GM21367 (cell line): ENCODE measurements at regions not wholly inside any gene's neighbourhood (a gene's known extent, or its start where the extent isn't known, plus 50 kb on each side); places are given as distances from the start of the nearest gene placed in this dataset.
"Not testable (repeated sequence)": the region's sequence is repeated elsewhere in the genome, so short reads cannot be mapped to it uniquely, and the experiment has no call there.

Experiments
- ATAC-seq: cut with Tn5 transposase; IDR thresholded peaks from one replicate; pipeline ENCODE4 v1.9.1; 2021; ENCODE audit not compliant: unreplicated experiment

DNA sequence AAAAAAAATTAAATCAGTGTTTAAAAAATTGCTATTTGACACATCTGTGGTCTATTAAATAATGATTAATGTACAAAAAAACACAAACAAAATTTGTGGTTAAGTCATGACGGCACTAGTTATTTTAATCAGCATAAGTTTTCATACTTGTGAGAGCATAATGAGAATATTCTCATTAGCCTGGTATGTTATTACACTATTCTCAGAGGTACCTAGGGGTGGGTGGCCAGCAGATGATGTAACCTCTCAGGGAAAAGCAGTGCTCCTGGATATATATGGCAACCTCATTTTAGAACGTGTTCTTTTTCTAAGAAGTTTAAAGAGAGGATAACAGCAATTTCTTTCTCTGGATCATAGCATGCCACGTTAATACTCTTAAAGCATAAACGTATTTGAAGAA is 109.2 kb downstream of the GJA1 start:
- no peak for ATAC-seq

DNA sequence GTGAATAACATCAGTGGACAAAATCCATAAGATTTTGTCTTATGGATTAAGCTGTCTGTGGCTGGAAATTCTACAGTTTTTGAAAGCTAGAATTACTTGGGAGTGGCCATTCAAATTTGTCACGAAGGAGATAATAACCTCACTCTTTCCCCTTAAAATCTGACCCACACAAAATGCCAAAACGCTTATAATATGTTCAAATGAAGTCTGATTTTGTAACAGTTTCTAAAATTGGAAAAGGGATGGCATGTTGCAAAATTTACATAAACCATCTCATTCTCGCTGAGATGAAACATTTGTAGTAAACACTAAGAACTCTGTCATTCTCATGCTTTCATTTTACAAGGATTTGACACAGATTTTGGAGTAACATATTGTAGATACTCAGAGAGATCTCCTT is 112.7 kb downstream of the GJA1 start:
- ATAC-seq = no peak

DNA sequence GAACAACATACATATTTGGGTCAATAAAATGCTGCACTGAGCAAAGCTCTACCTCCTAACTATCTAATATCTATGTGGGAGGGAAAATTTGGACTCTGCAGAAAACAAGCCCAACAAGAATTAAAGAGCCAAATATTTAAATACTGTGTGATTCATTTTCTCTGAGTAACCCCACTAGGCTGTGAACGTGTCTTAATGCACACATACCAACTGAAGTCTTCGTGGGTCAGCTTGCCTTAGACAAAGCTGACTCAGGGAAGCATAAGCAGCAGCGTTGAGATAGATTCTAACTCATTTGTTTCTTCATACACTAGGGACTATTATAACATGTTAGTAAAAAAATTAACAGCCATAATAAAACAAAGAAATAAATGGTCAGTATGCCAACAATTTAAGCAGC is 114.3 kb downstream of the GJA1 start:
- ATAC-seq = no peak

- ATAC-seq = no peak
Measured at GRCh38 chr6:121550491-121551010, 115.1 kb downstream of the GJA1 start.

- ATAC-seq = no peak
Measured at GRCh38 chr6:121555201-121555600, 119.8 kb downstream of the GJA1 start.

GRCh38 chr6:121556149-121556548 is 120.7 kb downstream of the GJA1 start:
- ATAC-seq = not testable (repeated sequence)

DNA sequence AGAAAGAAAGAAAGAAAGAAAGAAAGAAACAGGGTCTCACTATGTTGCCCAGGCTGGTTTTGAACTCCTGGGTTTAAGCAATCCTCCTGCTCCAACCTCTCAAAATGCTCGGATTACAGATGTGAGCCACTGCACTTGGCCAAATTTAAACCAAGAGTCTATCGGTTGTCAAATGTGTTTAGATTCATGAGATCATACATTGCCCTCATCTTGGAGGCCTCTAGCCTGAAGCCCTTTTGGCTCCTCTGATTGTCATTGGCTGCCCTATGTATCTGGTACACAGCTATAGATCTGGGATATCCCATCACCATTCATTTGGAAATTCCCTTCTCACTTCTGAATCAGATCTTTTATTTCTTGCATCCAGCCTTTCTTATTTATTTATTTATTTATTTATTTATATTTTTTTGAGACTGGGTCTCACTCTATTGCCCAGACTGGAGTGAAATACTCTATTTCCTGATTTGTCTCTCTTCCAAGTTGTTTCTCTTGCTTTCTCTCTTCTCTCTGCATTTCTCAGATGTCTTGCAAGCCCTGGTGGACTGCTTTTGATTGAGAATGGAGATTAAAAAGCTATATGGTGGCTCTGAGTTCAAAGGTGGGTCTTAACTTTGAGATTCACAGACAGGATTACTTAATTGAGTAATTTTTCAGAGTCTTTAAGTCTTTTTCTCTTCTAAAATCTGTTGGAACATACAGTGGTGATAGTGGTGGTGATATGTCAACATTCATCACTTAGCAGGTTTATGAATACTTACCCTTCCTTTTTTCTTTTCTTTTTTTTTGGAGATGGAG is 121.9 kb downstream of the GJA1 start:
- ATAC-seq = no peak

DNA sequence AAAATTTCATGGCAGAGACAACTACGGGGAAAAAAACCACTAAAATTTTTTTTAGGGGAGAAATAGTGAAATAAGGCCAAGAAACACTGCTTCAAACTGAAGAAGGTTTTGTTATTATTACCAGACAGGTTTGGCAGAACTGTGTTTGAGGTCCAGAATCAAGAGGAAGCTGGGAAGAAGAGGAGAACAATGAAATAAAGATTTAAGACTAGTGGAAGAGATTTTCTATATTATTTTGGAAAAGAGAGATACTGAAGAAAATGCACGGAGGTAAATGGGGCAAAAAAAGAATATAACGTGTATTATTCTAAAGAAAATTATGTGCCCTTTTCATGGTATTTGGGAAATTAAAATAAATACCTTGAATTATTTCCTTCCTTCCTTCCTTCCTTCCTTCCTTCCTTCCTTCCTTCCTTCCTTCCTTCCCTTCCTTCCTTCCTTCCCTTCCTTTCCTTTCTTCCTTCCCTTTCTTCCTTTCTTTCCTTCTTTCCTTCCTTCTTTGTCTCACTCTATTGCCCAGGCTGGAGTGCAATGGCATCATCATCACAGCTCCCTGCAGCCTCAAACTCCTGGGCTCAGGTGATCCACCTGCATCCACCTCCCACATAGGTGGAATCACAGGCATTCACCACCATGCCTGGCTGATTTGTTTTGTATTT is 124.3 kb downstream of the GJA1 start:
- no peak for ATAC-seq

- no peak for ATAC-seq
Measured at GRCh38 chr6:121560476-121560875, 125.0 kb downstream of the GJA1 start.

DNA sequence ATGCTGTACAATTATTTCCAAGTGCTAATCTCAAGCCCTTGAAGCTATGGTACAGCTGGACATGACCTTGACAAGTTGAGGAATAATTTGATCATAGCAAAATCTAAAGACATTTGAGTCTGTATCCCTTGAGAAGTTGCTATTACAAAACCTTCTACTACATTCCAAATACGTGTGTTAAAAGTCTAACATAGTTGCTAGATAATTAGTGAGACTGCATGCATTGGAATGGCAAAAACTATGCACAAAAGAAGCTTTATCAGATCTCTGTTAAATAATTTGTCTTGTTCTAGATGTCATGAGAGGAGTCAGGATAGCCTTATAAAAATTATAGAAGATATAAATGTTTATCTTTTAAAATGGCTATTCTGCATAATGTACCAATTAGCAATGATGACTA is 127.8 kb downstream of the GJA1 start:
- no peak for ATAC-seq

DNA sequence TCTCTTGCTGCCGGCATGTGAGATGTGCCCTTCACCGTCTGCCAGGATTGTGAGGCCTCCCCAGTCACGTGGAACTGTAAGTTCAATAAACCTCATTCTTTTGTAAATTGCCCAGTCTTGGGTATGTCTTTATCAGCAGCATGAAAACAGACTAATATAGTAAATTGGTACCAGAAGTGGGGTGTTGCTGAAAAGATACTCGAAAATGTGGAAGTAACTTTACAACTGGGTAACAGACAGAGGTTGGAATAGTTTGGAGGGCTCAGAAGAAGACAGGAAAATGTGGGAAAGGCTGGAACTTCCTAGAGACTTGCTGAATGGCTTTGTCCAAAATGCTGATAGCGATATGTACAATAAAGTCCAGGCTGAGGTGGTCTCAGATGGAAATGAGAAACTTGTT is 129.1 kb downstream of the GJA1 start:
- ATAC-seq = not testable (repeated sequence)

DNA sequence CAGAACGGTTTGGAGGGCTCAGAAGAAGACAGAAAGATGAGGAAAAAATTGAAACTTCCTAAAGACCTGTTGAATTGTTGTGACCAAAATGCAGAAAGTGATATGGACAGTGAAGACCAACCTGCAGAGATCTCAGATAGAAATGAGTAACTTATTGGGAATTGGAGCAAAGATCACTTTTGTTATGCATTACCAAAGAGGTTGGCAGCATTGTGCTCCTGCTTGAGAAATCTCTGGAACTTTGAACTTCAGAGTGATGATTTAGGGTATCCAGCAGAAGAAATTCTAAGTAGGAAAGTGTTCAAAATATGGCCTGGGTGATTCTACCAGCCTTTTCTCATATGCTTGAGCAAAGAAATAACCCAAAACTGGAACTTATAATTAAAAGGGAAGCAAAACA is 136.0 kb downstream of the GJA1 start:
- no peak for ATAC-seq

GRCh38 chr6:121573481-121573880 is 138.0 kb downstream of the GJA1 start:
- no peak for ATAC-seq

DNA sequence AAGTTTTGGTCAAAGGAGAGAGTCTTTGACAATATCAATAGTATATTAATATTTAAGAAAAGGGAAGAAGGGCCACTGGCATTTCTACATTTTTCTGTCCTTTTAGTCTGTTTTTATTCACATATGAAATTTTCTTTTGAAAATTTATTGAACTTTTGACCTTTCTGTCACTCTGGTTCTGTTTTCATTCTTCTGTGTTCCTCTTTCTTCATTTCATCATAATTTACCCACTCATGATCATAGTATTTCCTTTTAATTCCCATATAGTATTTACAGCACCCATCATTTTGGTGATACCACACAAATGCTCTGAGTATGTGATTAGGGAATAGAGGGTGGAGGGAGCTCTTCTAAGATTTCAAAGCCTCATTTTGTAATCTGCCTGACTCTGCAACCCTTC is 142.8 kb downstream of the GJA1 start:
- no peak for ATAC-seq

DNA sequence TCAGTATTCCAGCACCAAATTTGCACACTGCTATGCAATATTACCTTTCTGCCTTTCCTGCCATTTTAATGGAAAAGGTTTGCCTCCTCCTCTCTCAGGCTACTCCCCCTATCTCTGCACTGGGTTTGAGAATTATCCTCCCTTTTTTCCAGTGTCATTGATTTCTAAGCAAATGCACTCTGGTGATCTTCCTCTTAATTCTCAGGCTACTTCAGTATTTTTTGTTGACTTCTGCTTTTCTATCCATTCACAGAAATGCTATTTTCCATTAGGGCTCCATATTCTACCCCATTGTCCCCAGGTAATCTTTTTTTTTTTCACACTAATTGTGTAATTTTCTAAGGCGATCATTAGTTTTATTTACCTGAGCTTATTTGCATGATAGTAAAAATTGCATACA is 144.0 kb downstream of the GJA1 start:
- ATAC-seq = no peak

GRCh38 chr6:121581327-121581726 is 145.9 kb downstream of the GJA1 start:
- ATAC-seq = no peak

GRCh38 chr6:121582262-121582661 is 146.8 kb downstream of the GJA1 start:
- ATAC-seq = no peak

- no peak for ATAC-seq
Measured at GRCh38 chr6:121584586-121585369, 149.3 kb downstream of the GJA1 start.

DNA sequence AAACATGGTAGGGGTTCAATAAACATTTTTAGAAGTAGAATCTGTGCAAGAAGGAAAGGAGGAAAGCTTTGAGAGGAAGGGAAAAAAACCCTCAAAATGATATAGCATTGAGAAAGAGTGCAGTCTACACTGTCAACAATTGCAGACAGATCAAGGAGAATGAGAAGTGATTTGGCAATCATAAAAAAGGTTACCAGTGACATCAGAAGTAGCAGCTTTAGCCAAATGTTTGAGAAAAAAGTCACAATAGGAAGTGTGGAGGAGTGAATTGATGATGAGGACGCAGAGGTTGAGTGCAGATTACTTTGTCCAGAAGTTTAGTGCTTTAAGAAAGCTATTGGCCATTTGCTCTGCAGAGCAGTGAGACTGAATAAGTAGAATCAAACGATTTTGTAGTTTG is 155.0 kb downstream of the GJA1 start:
- ATAC-seq = no peak

GRCh38 chr6:121590916-121591315 is 155.5 kb downstream of the GJA1 start:
- no peak for ATAC-seq

GRCh38 chr6:121592261-121592935 is 157.0 kb downstream of the GJA1 start:
- ATAC-seq = no peak
